ENCODE measurements at regions not wholly inside any gene's neighbourhood (a gene's known extent, or its start where the extent isn't known, plus 50 kb on each side); places are given as distances from the start of the nearest gene placed in this dataset.

- TF ChIP-seq, protein P1, sequence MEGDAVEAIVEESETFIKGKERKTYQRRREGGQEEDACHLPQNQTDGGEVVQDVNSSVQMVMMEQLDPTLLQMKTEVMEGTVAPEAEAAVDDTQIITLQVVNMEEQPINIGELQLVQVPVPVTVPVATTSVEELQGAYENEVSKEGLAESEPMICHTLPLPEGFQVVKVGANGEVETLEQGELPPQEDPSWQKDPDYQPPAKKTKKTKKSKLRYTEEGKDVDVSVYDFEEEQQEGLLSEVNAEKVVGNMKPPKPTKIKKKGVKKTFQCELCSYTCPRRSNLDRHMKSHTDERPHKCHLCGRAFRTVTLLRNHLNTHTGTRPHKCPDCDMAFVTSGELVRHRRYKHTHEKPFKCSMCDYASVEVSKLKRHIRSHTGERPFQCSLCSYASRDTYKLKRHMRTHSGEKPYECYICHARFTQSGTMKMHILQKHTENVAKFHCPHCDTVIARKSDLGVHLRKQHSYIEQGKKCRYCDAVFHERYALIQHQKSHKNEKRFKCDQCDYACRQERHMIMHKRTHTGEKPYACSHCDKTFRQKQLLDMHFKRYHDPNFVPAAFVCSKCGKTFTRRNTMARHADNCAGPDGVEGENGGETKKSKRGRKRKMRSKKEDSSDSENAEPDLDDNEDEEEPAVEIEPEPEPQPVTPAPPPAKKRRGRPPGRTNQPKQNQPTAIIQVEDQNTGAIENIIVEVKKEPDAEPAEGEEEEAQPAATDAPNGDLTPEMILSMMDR (conservative IDR thresholded peaks at IDR 0.05; ENCODE audit: low read length), result no peak
- TF ChIP-seq EZH2phosphoT487 (IDR thresholded peaks at IDR 0.05; ENCODE audit: borderline replicate concordance, low read depth, low read length), result no peak
Observed at GRCh38 chr7:21011153-21011552, 224.5 kb upstream of the SP8 start.

Measured in OCI-LY7 (cell line).